SU-DHL-6 (cell line): ENCODE measurements at regions not wholly inside any gene's neighbourhood (a gene's known extent, or its start where the extent isn't known, plus 50 kb on each side); places are given as distances from the start of the nearest gene placed in this dataset.

Experiments
- H2AFZ ChIP-seq: fragments of 200-600 bp; sonication (generic); 2 replicates; pipeline ENCODE4 v1.6.1; 2014; ENCODE audit warnings: low read depth, mild to moderate bottlenecking, moderate library complexity, mixed read lengths, antibody characterized with exemption, low read length; ENCODE audit not compliant: severe bottlenecking
- H3F3A ChIP-seq: fragments of 200-600 bp; shearing (Covaris generic); 2 replicates; pipeline ENCODE4 v1.6.0; 2016; ENCODE audit warnings: antibody characterized with exemption, mild to moderate bottlenecking; ENCODE audit not compliant: insufficient read depth
- H3K27ac ChIP-seq: fragments of 200-600 bp; sonication (generic); 2 replicates; pipeline ENCODE4 v1.5.1; 2016; ENCODE audit warnings: low read depth, mild to moderate bottlenecking, low read length, moderate library complexity, mixed read lengths
- H3K27me3 ChIP-seq: fragments of 200-600 bp; sonication (generic), shearing (Covaris generic); 2 replicates; pipeline ENCODE4 v1.6.0; 2014; ENCODE audit warnings: mild to moderate bottlenecking, low read length
- H3K36me3 ChIP-seq: fragments of 200-600 bp; sonication (generic); 2 replicates; pipeline ENCODE4 v1.6.1; 2014; ENCODE audit warnings: mild to moderate bottlenecking, low read length, mixed read lengths
- H3K4me2 ChIP-seq: fragments of 300-600, 200-600 bp; shearing (Covaris generic), sonication (generic); 2 replicates; pipeline ENCODE4 v1.6.0; 2014; ENCODE audit warnings: low read length, low read depth, mild to moderate bottlenecking; ENCODE audit not compliant: poor library complexity, severe bottlenecking
- H3K4me3 ChIP-seq: fragments of 200-600 bp; sonication (generic); 2 replicates; pipeline ENCODE4 v1.5.1; 2014; ENCODE audit warnings: antibody characterized with exemption, low read length, mild to moderate bottlenecking, mixed read lengths; ENCODE audit not compliant: insufficient read depth, poor library complexity, severe bottlenecking
- H3K79me2 ChIP-seq: fragments of 200-600 bp; sonication (generic); 2 replicates; pipeline ENCODE4 v1.6.1; 2014; ENCODE audit warnings: mild to moderate bottlenecking, low read length, moderate library complexity; ENCODE audit not compliant: insufficient read depth
- H3K9ac ChIP-seq: fragments of 200-600 bp; sonication (generic); 2 replicates; pipeline ENCODE4 v1.7.0; 2014; ENCODE audit warnings: mild to moderate bottlenecking, low read length
- H3K9me2 ChIP-seq: fragments of 200-600 bp; sonication (generic); replicated peaks from 2 replicates; pipeline ENCODE4 v1.6.1; 2014; ENCODE audit warnings: low read length; ENCODE audit not compliant: insufficient read depth
- H3K9me3 ChIP-seq: fragments of 200-600 bp; sonication (generic); 2 replicates; pipeline ENCODE4 v1.6.1; 2014; ENCODE audit warnings: low read length, mixed read lengths; ENCODE audit not compliant: insufficient read depth
- H4K20me1 ChIP-seq: fragments of 200-600 bp; sonication (generic); 2 replicates; pipeline ENCODE4 v1.6.1; 2014; ENCODE audit warnings: low read depth, mild to moderate bottlenecking, antibody characterized with exemption, low read length, moderate library complexity, mixed read lengths
- CTCF ChIP-seq: fragments of 200-600 bp; sonication (generic); IDR thresholded peaks from one replicate; pipeline ENCODE4 v1.5.1; 2017; ENCODE audit warnings: antibody characterized with exemption, mild to moderate bottlenecking, low read length, moderate library complexity; ENCODE audit not compliant: insufficient read depth, poor library complexity, severe bottlenecking
- EZH2phosphoT487 ChIP-seq: fragments of 200-600 bp; sonication (generic), shearing (Covaris generic); conservative IDR thresholded peaks from 2 replicates; pipeline ENCODE4 v1.6.1; 2018; ENCODE audit warnings: mild to moderate bottlenecking, antibody characterized with exemption, low read length, moderate library complexity, mixed read lengths

GRCh38 chr14:98536256-98536655 lies 735.7 kb downstream of the BCL11B start:
- Histone ChIP-seq H3K79me2 (no peaks in the 10 kb centered on the region), H4K20me1 (no peaks in the 10 kb centered on the region), H3K27me3 (no peaks in the 10 kb centered on the region), H2AFZ (no peak overlapping the region), H3K9me3 (no peaks in the 10 kb centered on the region), H3K4me2 (no peak overlapping the region), H3K36me3 (no peaks in the 10 kb centered on the region), H3K27ac (no peak overlapping the region), H3K9me2 (no peaks in the 10 kb centered on the region), H3K9ac (no peak overlapping the region), H3F3A (no peaks in the 10 kb centered on the region), H3K4me3 (no peak overlapping the region)
- TF ChIP-seq CTCF (no peak), EZH2phosphoT487 (no peak)

GRCh38 chr14:98542316-98542715 lies 729.7 kb downstream of the BCL11B start:
- Histone ChIP-seq H3K4me2 (no peak overlapping the region), H3K9ac (no peak overlapping the region), H3F3A (no peaks in the 10 kb centered on the region), H3K4me3 (no peak overlapping the region), H4K20me1 (no peaks in the 10 kb centered on the region), H3K9me3 (no peaks in the 10 kb centered on the region), H3K36me3 (no peaks in the 10 kb centered on the region), H3K79me2 (no peaks in the 10 kb centered on the region), H3K27me3 (no peaks in the 10 kb centered on the region), H3K27ac (no peak overlapping the region), H3K9me2 (no peaks in the 10 kb centered on the region), H2AFZ (no peak overlapping the region)
- TF ChIP-seq CTCF: no peak
- TF ChIP-seq EZH2phosphoT487: no peak

- H3K4me2 ChIP-seq: no peak overlapping the region
- TF ChIP-seq CTCF (no peak), EZH2phosphoT487 (no peak)
- H3K79me2 ChIP-seq: no peaks in the 10 kb centered on the region
- H3K4me3 ChIP-seq: no peak overlapping the region
- H4K20me1 ChIP-seq: no peaks in the 10 kb centered on the region
- no peaks in the 10 kb centered on the region for H3F3A ChIP-seq
- H3K9me2 ChIP-seq: no peaks in the 10 kb centered on the region
- no peaks in the 10 kb centered on the region for H3K27me3 ChIP-seq
- H3K27ac ChIP-seq: no peak overlapping the region
- no peak overlapping the region for H2AFZ ChIP-seq
- H3K36me3 ChIP-seq: no peaks in the 10 kb centered on the region
- no peaks in the 10 kb centered on the region for H3K9me3 ChIP-seq
- H3K9ac ChIP-seq: no peak overlapping the region
Measured at GRCh38 chr14:98543074-98543473, 728.9 kb downstream of the BCL11B start.

- TF ChIP-seq EZH2phosphoT487: no peak
- no peak for TF ChIP-seq CTCF
- no peaks in the 10 kb centered on the region for H3K27me3 ChIP-seq
- H3K36me3 ChIP-seq: no peaks in the 10 kb centered on the region
- H3K4me3 ChIP-seq: no peak overlapping the region
- H3F3A ChIP-seq: no peaks in the 10 kb centered on the region
- H2AFZ ChIP-seq: no peak overlapping the region
- no peaks in the 10 kb centered on the region for H4K20me1 ChIP-seq
- no peak overlapping the region for H3K4me2 ChIP-seq
- no peak overlapping the region for H3K9ac ChIP-seq
- H3K9me3 ChIP-seq: no peaks in the 10 kb centered on the region
- H3K79me2 ChIP-seq: no peaks in the 10 kb centered on the region
- H3K9me2 ChIP-seq: no peaks in the 10 kb centered on the region
- no peak overlapping the region for H3K27ac ChIP-seq
Measured at GRCh38 chr14:98544174-98544573, 727.8 kb downstream of the BCL11B start.
